OCI-LY7 (cell line): ENCODE measurements at regions not wholly inside any gene's neighbourhood (a gene's known extent, or its start where the extent isn't known, plus 50 kb on each side); places are given as distances from the start of the nearest gene placed in this dataset.

Source experiments
- BruUV-seq: library from RNA; stranded (reverse); fragments of 400-500 nt; replicated peaks from 2 replicates; lab custom pipeline; 2021; lab: Mats Ljungman, UMichigan
- CTCF ChIA-PET: fragments of 300-600 bp; sonication (Branson Sonifier 250); formaldehyde crosslinking; loops from one replicate; lab custom pipeline; 2022; ENCODE audit warnings: antibody characterized with exemption; ENCODE audit not compliant: unreplicated experiment; lab: Charles Lee
- POLR2A ChIA-PET: fragments of 300-600 bp; sonication (Branson Sonifier 250); formaldehyde crosslinking; loops from one replicate; lab custom pipeline; 2022; ENCODE audit warnings: antibody characterized with exemption; lab: Charles Lee
- DNase-seq: peaks from one replicate; pipeline ENCODE4 v3.0.0-alpha.2; 2015; ENCODE audit warnings: low spot score
- H2AFZ ChIP-seq: fragments of 200-600 bp; sonication (generic), shearing (Covaris generic); 2 replicates; pipeline ENCODE4 v1.6.1; 2014; ENCODE audit warnings: mild to moderate bottlenecking, antibody characterized with exemption, low read length, moderate library complexity
- H3K27ac ChIP-seq: fragments of 200-600 bp; sonication (generic); 2 replicates; pipeline ENCODE4 v1.5.1; 2014; ENCODE audit warnings: mixed run types, low read depth, mild to moderate bottlenecking, moderate library complexity, low read length, inconsistent platforms; ENCODE audit not compliant: poor library complexity, severe bottlenecking
- H3K36me3 ChIP-seq: fragments of 200-600 bp; sonication (generic); 2 replicates; pipeline ENCODE4 v1.6.1; 2014; ENCODE audit warnings: mild to moderate bottlenecking, antibody characterized with exemption, low read length, moderate library complexity, mixed read lengths; ENCODE audit not compliant: insufficient read depth
- H3K4me1 ChIP-seq: fragments of 200-600 bp; sonication (generic); 2 replicates; pipeline ENCODE4 v1.5.1; 2014; ENCODE audit warnings: mild to moderate bottlenecking, low read length; ENCODE audit not compliant: insufficient read depth, poor library complexity, severe bottlenecking
- H3K4me2 ChIP-seq: fragments of 200-600 bp; sonication (generic); 2 replicates; pipeline ENCODE4 v1.6.1; 2014; ENCODE audit warnings: mild to moderate bottlenecking, low read length
- H3K4me3 ChIP-seq: fragments of 200-600 bp; sonication (generic); 2 replicates; pipeline ENCODE4 v1.5.1; 2014; ENCODE audit warnings: mild to moderate bottlenecking, low read depth, low read length; ENCODE audit not compliant: poor library complexity, severe bottlenecking
- H3K79me2 ChIP-seq: fragments of 200-600 bp; sonication (generic); 2 replicates; pipeline ENCODE4 v1.6.1; 2016; ENCODE audit warnings: low read depth, mild to moderate bottlenecking, low read length, moderate library complexity, mixed read lengths; ENCODE audit not compliant: insufficient read depth
- H3K9me2 ChIP-seq: fragments of 200-600 bp; sonication (generic); 2 replicates; pipeline ENCODE4 v1.6.1; 2016; ENCODE audit warnings: mild to moderate bottlenecking, low read length, mixed read lengths; ENCODE audit not compliant: insufficient read depth
- H3K9me3 ChIP-seq: fragments of 200-600 bp; sonication (generic); 2 replicates; pipeline ENCODE4 v1.6.1; 2014; ENCODE audit warnings: mild to moderate bottlenecking, mixed run types, low read length, mixed read lengths
- H4K20me1 ChIP-seq: fragments of 200-600 bp; sonication (generic); 2 replicates; pipeline ENCODE4 v1.6.1; 2014; ENCODE audit warnings: mild to moderate bottlenecking, antibody characterized with exemption, low read length, moderate library complexity, mixed read lengths; ENCODE audit not compliant: insufficient read depth
- CTCF ChIP-seq: fragments of 200-600 bp; sonication (generic); conservative IDR thresholded peaks from 2 replicates; pipeline ENCODE4 v1.5.1; 2014; ENCODE audit warnings: mild to moderate bottlenecking, antibody characterized with exemption, low read length, moderate library complexity, mixed read lengths
- EZH2phosphoT487 ChIP-seq: fragments of 200-600 bp; sonication (generic); IDR thresholded peaks from 2 replicates; pipeline ENCODE4 v1.6.1; 2018; ENCODE audit warnings: low read depth, borderline replicate concordance, mild to moderate bottlenecking, mixed run types, antibody characterized with exemption, low read length, moderate library complexity, mixed read lengths
- intact Hi-C: fragments of 100-400 bp; cut with micrococcal nuclease; formaldehyde crosslinking; loops from one replicate; pipeline ENCODE4 v1.10.0; 2022; ENCODE audit not compliant: unreplicated experiment

DNA sequence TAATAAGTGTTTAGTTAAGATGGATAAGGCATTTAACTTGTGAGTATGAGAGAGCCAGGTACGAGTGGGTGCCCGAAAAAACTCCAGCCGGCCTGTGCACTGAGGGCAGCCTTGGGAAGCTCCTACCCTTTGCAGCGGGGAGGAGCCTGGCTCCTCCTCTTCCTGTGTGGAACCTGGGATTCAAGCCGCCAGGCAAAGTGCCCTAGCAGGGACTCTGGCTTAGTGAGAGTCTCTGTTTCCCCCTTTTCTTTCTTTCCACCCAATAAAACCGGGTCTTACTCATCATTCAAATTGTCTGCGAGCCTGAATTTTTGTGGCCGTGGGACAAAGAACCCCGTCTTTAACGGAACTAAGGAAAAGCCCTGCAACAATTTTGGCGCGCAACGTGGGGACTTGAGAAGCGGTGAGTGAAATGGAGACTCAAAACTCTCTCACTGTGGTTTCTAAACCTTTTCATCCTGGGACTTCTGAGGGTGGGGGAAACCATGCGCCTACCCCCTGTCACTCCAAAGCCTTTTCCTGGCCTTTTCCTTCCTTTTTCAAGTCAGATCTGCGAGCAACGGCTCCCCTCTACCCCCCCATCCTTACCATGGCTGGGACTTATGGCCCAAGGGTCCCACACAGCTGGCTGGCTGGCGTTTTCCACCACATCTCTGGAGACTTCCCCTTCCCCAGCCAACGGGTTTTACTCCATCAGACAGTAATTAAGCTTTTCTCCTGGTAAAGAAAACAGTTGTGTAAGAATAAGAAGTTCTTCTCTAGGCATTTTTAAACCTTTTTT lies 535.7 kb upstream of the ACO1 start:
- no peak for TF ChIP-seq EZH2phosphoT487
- TF ChIP-seq CTCF = no peak
- H3K9me3 ChIP-seq = no peaks in the 10 kb centered on the region
- BruUV-seq = no TSS peak
- no peak for DNase-seq
- no peaks in the 10 kb centered on the region for H3K9me2 ChIP-seq
- H3K36me3 ChIP-seq = no peaks in the 10 kb centered on the region
- H2AFZ ChIP-seq = no peak overlapping the region
- H4K20me1 ChIP-seq = no peaks in the 10 kb centered on the region
- CTCF ChIA-PET = no interaction called here
- no peaks in the 10 kb centered on the region for H3K79me2 ChIP-seq
- POLR2A ChIA-PET = no interaction called here
- no peak overlapping the region for H3K4me3 ChIP-seq
- no peaks in the 10 kb centered on the region for H3K4me1 ChIP-seq
- no peak overlapping the region for H3K27ac ChIP-seq
- intact Hi-C loops = no loop called here
- no peak overlapping the region for H3K4me2 ChIP-seq

DNA sequence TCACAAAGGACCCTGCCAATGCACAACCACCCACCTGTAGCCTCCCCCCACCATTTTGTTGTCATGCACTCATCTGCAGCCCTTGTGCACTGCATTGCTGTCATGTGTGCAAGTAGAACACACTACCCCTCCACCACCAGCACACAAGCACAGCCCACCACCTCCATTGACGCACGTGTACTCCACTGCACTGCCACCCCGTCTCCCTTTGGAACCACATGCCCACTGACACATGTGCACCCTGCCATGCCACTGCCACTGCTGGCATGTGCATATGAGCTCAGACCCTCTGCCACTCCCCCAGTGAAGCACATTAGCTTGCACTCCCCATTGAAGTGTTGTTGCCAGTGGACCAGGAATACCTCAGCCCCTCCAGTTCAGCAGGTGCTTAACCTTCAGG lies 530.3 kb upstream of the ACO1 start:
- TF ChIP-seq CTCF (no peak), EZH2phosphoT487 (no peak)
- Histone ChIP-seq H3K4me3 (no peak overlapping the region), H3K79me2 (no peaks in the 10 kb centered on the region), H3K9me2 (no peaks in the 10 kb centered on the region), H2AFZ (no peak overlapping the region), H3K4me1 (no peaks in the 10 kb centered on the region), H3K36me3 (no peaks in the 10 kb centered on the region), H4K20me1 (no peaks in the 10 kb centered on the region), H3K9me3 (no peaks in the 10 kb centered on the region), H3K27ac (no peak overlapping the region), H3K4me2 (no peak overlapping the region)
- ChIA-PET CTCF (no interaction called here), POLR2A (no interaction called here)
- intact Hi-C loops = no loop called here
- no TSS peak for BruUV-seq
- no peak for DNase-seq

- Histone ChIP-seq H3K36me3 (no peaks in the 10 kb centered on the region), H3K4me1 (no peaks in the 10 kb centered on the region), H2AFZ (no peak overlapping the region), H4K20me1 (no peaks in the 10 kb centered on the region), H3K79me2 (no peaks in the 10 kb centered on the region), H3K27ac (no peak overlapping the region), H3K4me2 (no peak overlapping the region), H3K9me3 (no peaks in the 10 kb centered on the region), H3K9me2 (no peaks in the 10 kb centered on the region), H3K4me3 (no peak overlapping the region)
- DNase-seq = no peak
- POLR2A ChIA-PET = no interaction called here
- intact Hi-C loops = no loop called here
- CTCF ChIA-PET = no interaction called here
- no peak for TF ChIP-seq EZH2phosphoT487
- no peak for TF ChIP-seq CTCF
- BruUV-seq = no TSS peak
These were observed 515.6 kb upstream of the ACO1 start for GRCh38 chr9:31868830-31869229.
